ENCODE measurements at regions not wholly inside any gene's neighbourhood (a gene's known extent, or its start where the extent isn't known, plus 50 kb on each side); places are given as distances from the start of the nearest gene placed in this dataset.

DNA sequence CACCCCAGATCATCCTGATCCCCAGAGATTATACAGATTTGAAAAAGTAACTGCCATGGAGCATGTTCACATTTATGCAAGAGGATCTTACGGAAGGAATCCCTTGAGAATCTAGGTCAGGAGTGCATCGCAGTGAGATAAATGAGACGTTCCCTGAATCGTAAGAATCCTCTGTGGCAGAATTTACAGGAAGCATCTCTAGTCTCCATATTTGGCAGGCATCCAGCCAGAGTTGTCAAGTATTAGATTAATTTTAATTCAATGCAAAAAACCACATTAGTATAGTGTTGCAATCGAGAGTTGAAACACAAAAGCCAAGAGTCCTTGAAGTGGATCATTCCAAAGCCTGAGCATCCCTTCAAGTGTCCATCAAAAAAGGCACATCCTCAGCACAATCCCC lies 100.8 kb downstream of the RRAGC start:
- H3F3A ChIP-seq (ENCODE audit: control insufficient read depth, insufficient read depth) = no peaks in the 10 kb centered on the region
- H3K36me3 ChIP-seq (ENCODE audit: control insufficient read depth, low read length) = no peaks in the 10 kb centered on the region
- no peaks in the 10 kb centered on the region for H4K20me1 ChIP-seq (ENCODE audit: control insufficient read depth, insufficient read depth, low read depth, low read length)
- H3K9me2 ChIP-seq (replicated peaks; ENCODE audit: control insufficient read depth, low read length) = no peaks in the 10 kb centered on the region
- no peak overlapping the region for H3K4me2 ChIP-seq (ENCODE audit: low read length)
- H3K27me3 ChIP-seq (ENCODE audit: control insufficient read depth, low read length) = 0 out of 2 replicates have a peak, but pooled peaks cover 3% of the 10 kb centered on the region
- no peaks in the 10 kb centered on the region for H3K79me2 ChIP-seq (ENCODE audit: control insufficient read depth, low read length)
- no peak overlapping the region for H3K27ac ChIP-seq (ENCODE audit: low read depth, low read length)
- no peak for TF ChIP-seq EZH2phosphoT487 (IDR thresholded peaks at IDR 0.05; ENCODE audit: borderline replicate concordance, low read length)
- TF ChIP-seq, protein P1, sequence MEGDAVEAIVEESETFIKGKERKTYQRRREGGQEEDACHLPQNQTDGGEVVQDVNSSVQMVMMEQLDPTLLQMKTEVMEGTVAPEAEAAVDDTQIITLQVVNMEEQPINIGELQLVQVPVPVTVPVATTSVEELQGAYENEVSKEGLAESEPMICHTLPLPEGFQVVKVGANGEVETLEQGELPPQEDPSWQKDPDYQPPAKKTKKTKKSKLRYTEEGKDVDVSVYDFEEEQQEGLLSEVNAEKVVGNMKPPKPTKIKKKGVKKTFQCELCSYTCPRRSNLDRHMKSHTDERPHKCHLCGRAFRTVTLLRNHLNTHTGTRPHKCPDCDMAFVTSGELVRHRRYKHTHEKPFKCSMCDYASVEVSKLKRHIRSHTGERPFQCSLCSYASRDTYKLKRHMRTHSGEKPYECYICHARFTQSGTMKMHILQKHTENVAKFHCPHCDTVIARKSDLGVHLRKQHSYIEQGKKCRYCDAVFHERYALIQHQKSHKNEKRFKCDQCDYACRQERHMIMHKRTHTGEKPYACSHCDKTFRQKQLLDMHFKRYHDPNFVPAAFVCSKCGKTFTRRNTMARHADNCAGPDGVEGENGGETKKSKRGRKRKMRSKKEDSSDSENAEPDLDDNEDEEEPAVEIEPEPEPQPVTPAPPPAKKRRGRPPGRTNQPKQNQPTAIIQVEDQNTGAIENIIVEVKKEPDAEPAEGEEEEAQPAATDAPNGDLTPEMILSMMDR (IDR thresholded peaks at IDR 0.05; ENCODE audit: low read depth, low read length, poor library complexity, severe bottlenecking) = no peak
- H3K9me3 ChIP-seq (ENCODE audit: control insufficient read depth, insufficient read depth, low read length) = no peaks in the 10 kb centered on the region
- no peaks in the 10 kb centered on the region for H3K4me1 ChIP-seq (ENCODE audit: control insufficient read depth, low read length)
- no peak overlapping the region for H3K4me3 ChIP-seq (ENCODE audit: low read length)

DNA sequence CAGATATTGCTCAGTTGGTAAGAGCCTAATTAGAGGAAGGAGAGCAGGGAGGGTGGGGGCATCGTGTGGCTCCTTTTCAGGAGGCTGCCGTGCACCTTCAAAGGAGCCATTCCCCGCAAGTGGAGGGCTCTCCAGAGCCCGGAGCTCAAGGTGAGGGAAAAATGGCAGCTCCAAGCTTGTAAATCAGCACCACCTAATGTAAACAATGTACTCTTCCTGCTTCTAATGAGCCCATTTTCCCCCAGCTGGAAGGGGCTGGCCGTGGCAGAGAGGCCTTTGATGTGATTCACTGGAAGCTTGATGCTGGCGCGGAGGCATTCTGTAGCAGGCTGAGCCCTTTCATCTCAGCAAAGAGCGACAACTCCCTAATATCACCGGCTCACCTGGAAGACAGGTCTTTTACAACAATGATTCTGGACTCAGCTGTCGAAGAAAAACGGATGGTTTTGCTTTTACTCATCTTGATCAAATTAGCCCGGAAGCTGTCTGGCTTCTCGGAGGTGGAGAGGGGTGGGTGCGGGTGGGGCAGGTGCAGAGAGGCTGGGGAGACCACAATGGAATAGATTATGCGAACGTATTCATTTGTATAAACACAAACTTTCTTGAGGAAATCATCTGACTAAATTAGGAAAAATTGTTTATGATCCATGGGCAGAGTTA lies 112.5 kb downstream of the RRAGC start:
- H3F3A ChIP-seq (ENCODE audit: control insufficient read depth, insufficient read depth) = no peaks in the 10 kb centered on the region
- H3K27me3 ChIP-seq (ENCODE audit: control insufficient read depth, low read length) = no peaks in the 10 kb centered on the region
- H4K20me1 ChIP-seq (ENCODE audit: control insufficient read depth, insufficient read depth, low read depth, low read length) = no peaks in the 10 kb centered on the region
- H3K9me2 ChIP-seq (replicated peaks; ENCODE audit: control insufficient read depth, low read length) = no peaks in the 10 kb centered on the region
- no peak for TF ChIP-seq EZH2phosphoT487 (IDR thresholded peaks at IDR 0.05; ENCODE audit: borderline replicate concordance, low read length)
- TF ChIP-seq, protein P1 (IDR thresholded peaks at IDR 0.05; ENCODE audit: low read depth, low read length, poor library complexity, severe bottlenecking) = no peak
- H3K27ac ChIP-seq (ENCODE audit: low read depth, low read length) = no peak overlapping the region
- H3K9me3 ChIP-seq (ENCODE audit: control insufficient read depth, insufficient read depth, low read length) = no peaks in the 10 kb centered on the region
- H3K36me3 ChIP-seq (ENCODE audit: control insufficient read depth, low read length) = no peaks in the 10 kb centered on the region
- no peaks in the 10 kb centered on the region for H3K79me2 ChIP-seq (ENCODE audit: control insufficient read depth, low read length)
- H3K4me2 ChIP-seq (ENCODE audit: low read length) = no peak overlapping the region
- H3K4me3 ChIP-seq (ENCODE audit: low read length) = no peak overlapping the region
- no peaks in the 10 kb centered on the region for H3K4me1 ChIP-seq (ENCODE audit: control insufficient read depth, low read length)

DNA sequence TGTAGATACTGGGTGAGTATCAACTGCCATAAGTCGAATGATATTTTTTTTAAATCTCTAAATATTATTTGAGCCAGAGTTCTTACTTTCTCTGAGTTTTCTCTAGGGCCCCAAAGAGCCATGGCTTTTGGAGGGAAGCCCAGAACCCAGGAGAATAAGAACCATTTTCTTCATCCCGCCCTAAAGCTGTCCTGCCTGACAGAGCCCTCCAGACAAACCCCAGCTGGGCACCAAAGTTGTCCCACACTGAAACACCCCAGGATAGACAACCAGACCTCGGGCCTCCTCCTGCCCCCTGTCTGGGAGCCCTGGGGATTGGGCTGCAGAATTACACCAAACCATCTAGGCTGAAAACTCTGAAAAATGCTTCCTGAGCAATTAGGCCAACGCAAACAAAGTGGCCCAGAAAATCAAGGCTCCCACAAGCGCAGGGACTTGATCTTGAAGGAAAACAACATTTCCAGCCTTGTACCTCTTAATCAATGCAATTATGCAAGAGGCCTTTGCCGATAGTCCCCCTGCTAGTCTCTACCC lies 113.1 kb downstream of the RRAGC start:
- Histone ChIP-seq H3K36me3 (ENCODE audit: control insufficient read depth, low read length) (no peaks in the 10 kb centered on the region), H3K4me3 (ENCODE audit: low read length) (no peak overlapping the region), H3K79me2 (ENCODE audit: control insufficient read depth, low read length) (no peaks in the 10 kb centered on the region), H3K4me1 (ENCODE audit: control insufficient read depth, low read length) (no peaks in the 10 kb centered on the region), H4K20me1 (ENCODE audit: control insufficient read depth, insufficient read depth, low read depth, low read length) (no peaks in the 10 kb centered on the region), H3K27me3 (ENCODE audit: control insufficient read depth, low read length) (no peaks in the 10 kb centered on the region), H3K27ac (ENCODE audit: low read depth, low read length) (no peak overlapping the region), H3K9me2 (replicated peaks; ENCODE audit: control insufficient read depth, low read length) (no peaks in the 10 kb centered on the region), H3K9me3 (ENCODE audit: control insufficient read depth, insufficient read depth, low read length) (no peaks in the 10 kb centered on the region), H3F3A (ENCODE audit: control insufficient read depth, insufficient read depth) (no peaks in the 10 kb centered on the region), H3K4me2 (ENCODE audit: low read length) (no peak overlapping the region)
- TF ChIP-seq, protein P1 (IDR thresholded peaks at IDR 0.05; ENCODE audit: low read depth, low read length, poor library complexity, severe bottlenecking) = no peak
- TF ChIP-seq EZH2phosphoT487 (IDR thresholded peaks at IDR 0.05; ENCODE audit: borderline replicate concordance, low read length) = no peak

All from DOHH2 (cell line).